ENCODE measurements at regions not wholly inside any gene's neighbourhood (a gene's known extent, or its start where the extent isn't known, plus 50 kb on each side); places are given as distances from the start of the nearest gene placed in this dataset.

DNA sequence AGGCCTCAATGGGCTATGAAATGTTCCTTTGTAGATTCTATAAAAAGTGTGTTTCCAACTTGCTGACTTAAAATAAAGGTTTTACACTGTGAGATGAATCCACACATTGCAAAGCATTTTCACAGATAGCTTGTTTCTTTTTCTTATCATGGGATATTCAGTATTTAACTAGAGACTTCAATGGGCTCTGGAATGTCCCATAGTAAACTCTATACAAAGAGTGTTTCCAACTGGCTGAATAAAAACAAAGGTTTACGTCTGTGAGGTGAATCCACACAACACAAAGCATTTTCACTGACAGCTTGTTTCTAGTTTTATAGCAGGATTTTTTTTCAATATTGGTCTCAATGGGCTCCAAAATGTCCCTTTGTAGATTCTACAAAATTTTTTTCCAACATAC is 550.1 kb downstream of the KCNJ18 start:
- DNase-seq (ENCODE audit: insufficient read length, low spot score) (no peak), FAIRE-seq (no peak)
- TF ChIP-seq CTCF (IDR thresholded peaks at IDR 0.05; ENCODE audit: insufficient read depth, missing control alignments): no peak

DNA sequence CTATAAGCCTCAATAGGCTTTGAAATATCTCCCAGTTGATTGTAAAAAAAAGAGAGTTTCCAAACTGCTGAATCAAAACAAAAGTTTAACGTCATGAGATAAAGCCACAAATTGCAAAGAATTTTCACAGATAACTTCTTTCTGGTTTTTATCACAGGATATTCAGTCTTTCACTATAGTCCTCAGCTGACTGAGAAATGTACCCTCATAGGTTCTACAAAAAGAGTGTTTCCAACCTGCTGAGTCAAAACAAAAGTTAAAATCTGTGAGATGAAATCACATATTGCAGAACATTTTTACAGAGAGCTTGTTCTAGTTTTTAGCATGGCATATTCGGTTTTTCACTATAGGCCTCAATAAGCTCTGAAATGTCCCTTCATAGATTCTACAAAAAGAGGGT is 559.2 kb downstream of the KCNJ18 start:
- no peak for TF ChIP-seq CTCF (IDR thresholded peaks at IDR 0.05; ENCODE audit: insufficient read depth, missing control alignments)
- FAIRE-seq: no peak
- no peak for DNase-seq (ENCODE audit: insufficient read length, low spot score)

- DNase-seq (ENCODE audit: insufficient read length, low spot score) (no peak), FAIRE-seq (no peak)
- no peak for TF ChIP-seq CTCF (IDR thresholded peaks at IDR 0.05; ENCODE audit: insufficient read depth, missing control alignments)
Observed at GRCh38 chr17:22253007-22253406, 560.7 kb downstream of the KCNJ18 start.

DNA sequence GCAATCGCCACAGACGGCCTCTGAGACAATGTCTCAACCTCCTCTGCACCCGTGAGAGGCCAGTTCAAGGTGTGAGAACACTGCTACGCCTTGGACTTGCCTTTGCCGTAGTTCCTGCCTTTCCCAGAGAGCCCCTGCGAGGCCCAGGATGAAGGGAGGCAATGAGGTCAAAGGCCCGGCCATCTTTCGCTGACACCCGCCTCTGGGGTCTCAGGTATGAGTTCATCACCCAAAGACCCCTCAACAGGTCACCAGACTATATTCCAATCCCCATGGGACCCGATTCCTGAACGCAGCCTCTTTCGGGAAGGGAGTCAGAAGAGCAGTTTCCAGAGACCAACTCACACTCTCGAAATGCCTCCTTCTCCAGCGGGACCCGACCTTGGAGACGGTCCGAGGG is 573.5 kb downstream of the KCNJ18 start:
- no peak for DNase-seq (ENCODE audit: insufficient read length, low spot score)
- FAIRE-seq: no peak
- no peak for TF ChIP-seq CTCF (IDR thresholded peaks at IDR 0.05; ENCODE audit: insufficient read depth, missing control alignments)

GRCh38 chr17:22266231-22266630 is 573.9 kb downstream of the KCNJ18 start:
- no peak for DNase-seq (ENCODE audit: insufficient read length, low spot score)
- FAIRE-seq: no peak
- TF ChIP-seq CTCF (IDR thresholded peaks at IDR 0.05; ENCODE audit: insufficient read depth, missing control alignments): no peak

- TF ChIP-seq CTCF (IDR thresholded peaks at IDR 0.05; ENCODE audit: insufficient read depth, missing control alignments): no peak
- FAIRE-seq (no peak), DNase-seq (ENCODE audit: insufficient read length, low spot score) (no peak)
Observed at GRCh38 chr17:22267019-22267418, 574.7 kb downstream of the KCNJ18 start.

- DNase-seq (ENCODE audit: insufficient read length, low spot score): no peak
- no peak for TF ChIP-seq CTCF (IDR thresholded peaks at IDR 0.05; ENCODE audit: insufficient read depth, missing control alignments)
- no peak for FAIRE-seq
Observed at GRCh38 chr17:22268214-22268911, 576.0 kb downstream of the KCNJ18 start.
